HG02588 (cell line): ENCODE measurements at regions not wholly inside any gene's neighbourhood (a gene's known extent, or its start where the extent isn't known, plus 50 kb on each side); places are given as distances from the start of the nearest gene placed in this dataset.
A peak's percentile ranks its signal among the peaks of the same experiment; 100 is the strongest.
"Not testable (repeated sequence)": the region's sequence is repeated elsewhere in the genome, so short reads cannot be mapped to it uniquely, and the experiment has no call there.

Source experiments
- ATAC-seq: cut with Tn5 transposase; IDR thresholded peaks from one replicate; pipeline ENCODE4 v1.9.1; 2021; ENCODE audit warnings: mild to moderate bottlenecking, moderate library complexity; ENCODE audit not compliant: unreplicated experiment

DNA sequence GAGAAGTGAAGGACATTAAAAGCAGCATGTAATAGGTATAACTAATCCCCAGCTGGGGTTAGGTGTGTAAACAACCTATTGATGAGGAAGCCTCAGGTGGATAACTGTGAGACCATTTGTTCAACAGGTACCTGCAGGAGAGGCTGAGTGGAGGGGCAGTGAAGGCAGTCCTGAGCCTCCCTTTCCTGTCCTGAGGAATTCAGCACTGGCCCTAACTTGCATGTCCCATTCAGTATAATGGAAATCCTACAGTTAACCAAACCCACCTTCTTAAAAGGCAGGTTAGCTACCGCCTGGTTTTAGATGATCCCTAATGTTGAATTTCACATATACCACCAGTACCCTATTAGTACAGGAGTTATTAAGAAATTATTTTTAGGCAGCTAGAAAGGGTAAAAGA is 225.9 kb upstream of the GOT2 start:
- ATAC-seq, result no peak

DNA sequence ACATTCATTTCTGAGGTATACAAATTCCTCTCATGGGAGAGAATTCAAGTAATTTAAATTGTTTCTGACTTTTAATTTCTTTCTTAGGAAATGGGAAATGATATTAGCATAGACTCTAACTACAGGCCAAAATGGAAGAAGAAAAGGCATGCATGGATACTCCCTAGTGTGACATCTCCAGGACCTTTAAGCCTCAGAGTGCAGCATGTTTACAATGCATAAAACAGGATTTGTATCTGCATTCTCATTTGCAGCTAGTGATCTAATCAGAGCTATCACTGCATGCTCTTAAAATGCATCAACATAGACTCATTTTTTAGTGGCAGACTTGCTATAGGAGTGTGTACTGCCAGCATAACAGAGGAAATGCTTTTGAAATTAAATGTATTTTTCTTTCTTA is 224.6 kb upstream of the GOT2 start:
- ATAC-seq, result no peak

DNA sequence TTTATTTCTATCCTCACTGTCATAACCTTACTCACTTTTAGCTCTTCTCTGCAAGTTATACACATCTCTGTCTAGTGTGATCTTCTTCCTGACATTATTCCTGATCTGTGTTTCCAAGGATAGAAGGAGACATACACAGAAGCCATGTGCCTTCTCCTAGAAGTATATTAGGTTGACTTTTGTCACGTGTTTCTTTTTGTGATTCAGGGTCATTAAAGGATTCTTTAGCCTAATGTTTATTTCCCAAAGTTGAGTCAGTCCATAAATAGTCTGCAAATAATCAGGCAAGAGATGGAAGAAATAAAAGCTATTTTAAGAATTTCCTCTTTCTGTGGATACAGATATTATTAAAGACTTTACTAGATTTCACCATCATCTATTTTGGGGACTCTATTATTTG is 214.1 kb upstream of the GOT2 start:
- no peak for ATAC-seq

DNA sequence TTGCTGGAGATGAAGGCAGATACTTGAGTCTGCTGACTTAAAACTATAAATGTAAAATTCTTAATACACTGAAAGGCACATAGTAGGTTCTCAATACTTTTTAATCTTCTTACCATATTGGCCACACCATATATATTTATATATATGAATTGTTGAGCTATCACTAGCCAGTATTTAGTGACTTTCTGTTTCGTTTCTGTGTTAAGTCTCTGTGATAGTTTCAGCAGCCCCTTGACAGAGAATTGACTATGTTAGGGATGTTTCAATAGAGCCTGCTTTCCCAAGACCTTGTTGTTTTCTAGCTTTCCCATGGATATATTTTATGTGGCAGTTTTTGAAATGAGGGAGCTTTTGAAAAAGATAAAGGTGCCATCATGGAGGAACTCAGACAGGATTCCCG is 206.5 kb upstream of the GOT2 start:
- ATAC-seq, result no peak

DNA sequence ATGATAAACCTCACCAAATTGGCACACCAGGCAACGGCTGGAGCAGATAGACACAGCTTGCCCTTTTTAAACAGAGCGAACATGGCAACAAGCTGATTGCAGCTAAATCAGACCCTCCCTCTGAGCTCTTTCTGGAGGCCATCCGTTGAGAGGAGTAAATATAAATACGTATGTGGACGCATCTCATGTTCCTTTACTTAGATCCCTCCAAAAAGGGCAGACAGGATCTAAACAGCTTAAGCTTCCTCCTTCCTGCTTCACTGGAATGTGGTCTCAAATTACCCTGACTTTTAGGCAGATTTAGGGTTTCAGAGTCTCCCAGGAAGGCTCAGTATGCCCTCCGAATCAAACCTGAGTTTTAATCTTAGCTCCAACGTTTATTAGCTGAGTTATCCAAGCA is 204.7 kb upstream of the GOT2 start:
- ATAC-seq, result no peak

DNA sequence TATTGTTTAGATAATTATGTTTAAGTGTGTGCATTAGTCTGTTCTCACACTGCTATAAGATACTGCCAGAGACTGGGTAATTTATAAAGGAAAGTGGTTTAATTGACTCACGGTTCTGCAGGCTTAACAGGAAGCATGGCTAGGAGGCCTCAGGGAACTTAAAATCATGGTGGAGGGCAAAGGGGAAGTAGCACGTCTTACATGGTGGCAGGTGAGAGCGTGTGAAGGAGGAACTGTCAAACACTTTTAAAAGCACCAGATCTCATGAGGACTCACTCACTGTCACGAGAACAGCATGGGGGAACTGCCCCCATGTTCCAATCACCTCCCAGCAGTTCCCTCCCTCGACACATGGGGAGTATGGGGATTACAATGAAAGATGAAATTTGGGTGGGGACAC is 203.5 kb upstream of the GOT2 start:
- no peak for ATAC-seq

DNA sequence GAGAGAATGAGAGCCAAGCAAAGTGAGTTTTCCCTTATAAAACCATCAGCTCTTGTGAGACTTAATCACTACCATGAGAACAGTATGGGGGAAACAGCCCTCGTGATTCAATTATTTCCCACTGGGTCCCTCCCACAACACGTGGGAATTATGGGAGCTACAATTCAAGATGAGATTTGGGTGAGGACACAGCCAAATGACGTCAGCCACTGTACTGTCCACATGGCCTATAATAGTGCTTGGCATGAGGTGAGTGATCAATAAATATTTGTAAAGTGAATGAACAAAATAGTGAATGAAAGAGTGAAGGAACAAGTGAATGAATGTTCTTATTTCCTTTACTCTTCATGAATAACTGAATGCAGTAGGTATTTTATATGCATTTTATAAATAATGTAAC is 199.1 kb upstream of the GOT2 start:
- no peak for ATAC-seq

DNA sequence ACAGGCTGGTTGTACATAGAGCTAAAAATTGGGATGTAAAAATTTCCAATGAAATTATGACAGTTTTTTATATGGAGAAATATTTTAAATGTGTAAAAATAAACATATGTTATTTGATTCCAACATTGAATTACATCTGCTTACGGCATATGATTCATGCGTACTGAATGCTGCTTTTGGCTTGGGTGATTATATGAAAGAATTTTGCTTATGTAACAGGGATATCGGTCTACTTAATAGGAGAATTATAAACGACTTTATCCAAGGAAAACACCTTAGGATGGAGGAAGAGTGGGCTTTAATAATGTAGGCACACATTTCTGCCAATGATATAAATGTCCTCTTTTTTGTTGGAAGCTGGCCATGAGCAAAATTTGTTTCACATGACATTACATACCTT is 197.3 kb upstream of the GOT2 start:
- ATAC-seq, result no peak

DNA sequence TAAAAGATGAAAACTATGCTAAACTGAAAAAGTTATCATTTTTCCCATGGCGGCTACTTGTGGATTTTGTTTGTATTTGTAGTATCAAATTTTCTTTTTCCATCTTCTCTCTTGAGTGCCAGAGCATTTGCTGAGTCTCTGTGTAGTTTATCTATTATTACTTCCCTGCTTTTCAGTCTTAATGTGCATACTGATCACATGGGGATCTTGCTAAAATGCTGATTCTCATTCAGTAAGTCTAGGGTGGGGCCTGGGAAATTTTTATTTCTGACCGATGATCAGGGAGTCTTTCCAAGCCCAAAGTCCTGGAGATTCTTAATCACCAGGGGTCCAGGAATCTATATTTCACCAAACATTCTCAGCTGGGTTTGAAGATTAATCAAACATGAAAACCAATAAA is 189.0 kb upstream of the GOT2 start:
- no peak for ATAC-seq

DNA sequence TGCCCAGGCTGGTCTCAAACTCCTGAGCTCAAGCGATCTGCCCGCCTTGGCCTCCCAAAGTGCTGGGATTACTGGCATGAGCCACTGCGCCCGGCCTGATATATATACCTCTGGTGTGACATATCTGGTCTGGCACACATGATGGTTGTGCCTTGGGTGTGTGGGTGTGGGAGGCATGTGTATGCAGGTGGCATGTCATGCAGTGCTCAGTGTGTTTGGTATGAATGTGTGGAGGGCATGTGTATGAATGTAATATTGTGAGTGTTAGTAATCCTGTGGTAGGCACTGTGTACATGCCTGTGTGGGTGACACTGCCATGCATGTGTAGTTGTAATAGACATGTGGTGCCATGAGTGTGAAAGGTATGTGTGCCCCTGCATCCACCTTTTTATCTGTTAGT is 179.3 kb upstream of the GOT2 start:
- ATAC-seq, result no peak

DNA sequence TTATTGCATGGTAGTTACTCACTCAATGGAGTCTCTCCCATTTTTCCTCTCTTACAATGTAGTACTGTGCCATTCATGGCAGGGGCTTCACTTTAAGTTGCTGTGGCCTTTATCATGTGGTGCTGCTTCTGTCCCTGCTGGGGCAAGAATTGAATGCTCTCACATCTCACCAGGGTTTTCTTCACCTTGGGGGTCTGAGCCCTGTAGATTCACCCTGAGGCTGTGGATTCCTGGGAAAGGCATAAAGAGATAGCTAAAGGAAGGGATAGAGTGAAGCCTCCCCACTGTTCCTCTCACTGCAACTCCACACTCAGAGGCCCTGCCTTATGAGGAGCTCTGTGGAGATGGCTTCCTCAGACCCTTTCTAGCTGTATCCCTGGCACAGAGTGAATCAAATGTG is 178.5 kb upstream of the GOT2 start:
- ATAC-seq, result no peak

DNA sequence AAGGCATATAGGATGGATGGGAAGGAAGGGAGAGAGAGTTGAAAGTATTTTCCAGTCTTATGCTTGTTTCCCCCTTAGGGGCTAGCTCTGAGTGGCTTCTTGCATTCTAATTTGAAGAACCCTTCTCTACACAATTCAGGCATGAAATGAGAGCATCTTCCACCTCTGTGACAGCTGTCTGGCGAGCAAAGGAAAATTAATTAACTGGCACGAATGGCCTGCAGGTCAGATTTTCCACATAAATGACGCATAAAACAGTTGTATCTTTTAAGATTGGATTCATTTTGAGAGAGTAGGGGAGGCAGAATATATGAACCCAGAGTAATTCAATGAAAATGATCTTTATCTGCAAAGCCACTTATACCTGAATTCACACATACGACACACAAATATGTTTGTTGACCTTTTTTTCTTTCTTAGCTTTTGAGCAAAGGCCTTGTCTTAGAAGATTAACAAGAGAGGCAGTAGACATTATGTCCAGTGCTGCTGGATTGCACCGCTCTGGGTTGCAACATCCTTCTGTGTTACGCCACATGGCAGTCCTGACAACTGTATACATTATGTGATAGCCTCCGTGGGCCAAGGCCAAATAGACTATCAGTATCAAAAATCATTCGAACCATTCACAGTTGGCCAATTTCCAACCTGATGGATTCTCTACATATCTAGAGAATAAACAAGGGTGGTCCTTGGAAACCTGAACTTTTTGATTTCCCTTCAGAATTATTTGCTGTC is 173.0 kb upstream of the GOT2 start:
- no peak for ATAC-seq

DNA sequence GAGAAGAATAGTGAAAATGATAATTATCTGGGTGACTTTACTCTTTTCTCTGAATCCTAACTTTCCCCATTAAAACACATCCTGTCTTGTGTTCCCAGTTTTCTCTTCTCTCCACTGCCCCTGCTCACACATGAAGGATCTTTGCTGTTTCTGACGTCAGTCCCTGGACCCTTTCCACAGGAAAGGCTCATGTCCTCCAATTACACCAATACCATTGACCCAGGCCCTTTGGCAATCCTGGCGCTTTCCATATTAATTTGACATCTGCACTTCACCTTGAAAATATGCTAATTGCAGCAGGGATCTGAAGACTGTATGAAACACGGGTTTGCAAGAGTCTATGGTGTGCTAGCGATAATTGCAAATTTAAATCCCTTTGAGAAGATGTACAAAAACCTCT is 170.2 kb upstream of the GOT2 start:
- no peak for ATAC-seq

DNA sequence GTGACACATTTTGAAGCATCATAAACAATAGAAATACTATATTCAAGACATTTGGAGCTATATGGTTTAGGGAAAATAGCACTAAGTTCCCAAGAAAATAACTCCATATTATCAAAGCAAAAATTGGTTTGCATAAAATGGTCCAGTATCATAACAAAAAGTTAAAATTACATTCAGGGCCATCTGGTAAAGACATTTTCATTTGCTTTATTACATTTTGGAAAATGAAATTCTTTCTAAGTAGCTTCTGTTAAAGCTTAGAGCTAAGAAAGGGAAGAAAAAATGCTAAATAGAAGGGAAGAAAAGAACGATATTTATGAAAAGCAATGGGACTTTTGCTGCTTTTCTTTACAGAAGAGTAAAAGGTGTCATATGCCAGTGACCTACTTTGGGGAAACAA is 155.4 kb upstream of the GOT2 start:
- no peak for ATAC-seq

DNA sequence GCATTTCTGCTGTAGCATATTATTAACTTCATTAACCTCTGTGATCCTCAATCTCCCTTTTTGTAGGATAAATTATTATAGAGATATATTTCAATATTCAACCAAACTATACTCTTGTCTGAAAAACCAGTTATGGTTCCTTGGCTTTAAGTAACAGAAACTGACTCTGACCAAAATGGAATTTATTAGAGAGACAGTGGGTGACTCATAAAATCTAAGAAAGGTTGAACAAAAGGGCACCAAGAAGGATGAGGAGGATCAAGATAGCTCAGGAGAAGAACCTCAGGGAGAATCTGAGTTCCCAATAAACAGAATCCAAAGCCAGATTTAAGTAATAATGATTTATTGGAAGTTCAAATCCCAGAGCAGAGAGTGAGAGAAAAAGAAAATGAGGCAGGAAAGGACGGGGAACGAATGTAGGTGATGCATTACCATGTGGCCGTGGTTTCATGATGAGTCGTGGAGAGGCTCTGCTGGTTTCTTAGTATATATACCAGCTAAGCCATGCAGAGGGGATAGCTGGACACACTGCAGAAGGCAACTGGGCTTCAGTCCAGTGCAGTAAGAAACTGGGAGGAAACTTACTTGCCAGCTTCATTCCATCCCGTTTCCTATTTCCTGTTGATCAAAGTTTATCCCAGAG is 151.5 kb upstream of the GOT2 start:
- peak; percentile 50 for ATAC-seq

DNA sequence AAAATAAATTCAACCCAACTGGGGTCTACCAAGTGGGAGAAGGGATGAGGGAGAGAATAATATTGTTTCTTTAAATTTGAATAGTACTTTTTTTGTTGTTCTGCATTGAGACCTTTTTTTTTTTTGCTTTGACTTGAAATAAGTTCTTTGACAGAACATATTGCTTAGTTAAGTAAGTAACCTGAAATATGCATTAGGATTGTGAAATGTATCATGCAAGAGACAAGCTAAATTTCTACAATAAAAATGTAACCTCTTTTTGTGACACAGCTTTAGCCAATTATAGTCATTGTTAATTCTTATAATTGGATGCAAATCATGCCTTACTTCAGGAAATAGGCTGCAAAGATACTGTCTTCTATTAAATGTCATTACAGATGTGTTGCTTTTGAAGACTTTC is 150.0 kb upstream of the GOT2 start:
- ATAC-seq, result no peak

DNA sequence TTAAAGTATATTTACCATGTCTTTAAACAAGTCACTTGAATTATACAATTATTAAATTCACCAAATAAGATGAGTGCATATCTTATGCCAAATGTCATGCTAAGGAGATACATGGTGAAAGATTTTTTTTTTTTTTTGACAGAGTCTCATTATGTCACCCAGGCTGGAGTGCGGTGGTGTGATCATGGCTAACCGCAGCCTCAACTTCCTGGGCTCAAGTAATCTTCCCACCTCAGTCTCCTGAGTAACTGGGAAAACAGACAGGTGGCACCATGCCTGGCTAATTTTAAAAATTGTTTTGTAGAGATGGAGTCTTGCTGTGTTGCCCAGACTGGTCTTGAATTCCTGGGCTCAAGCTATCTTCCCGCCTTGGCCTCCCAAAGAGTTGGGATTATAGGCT is 149.0 kb upstream of the GOT2 start:
- ATAC-seq, result no peak

DNA sequence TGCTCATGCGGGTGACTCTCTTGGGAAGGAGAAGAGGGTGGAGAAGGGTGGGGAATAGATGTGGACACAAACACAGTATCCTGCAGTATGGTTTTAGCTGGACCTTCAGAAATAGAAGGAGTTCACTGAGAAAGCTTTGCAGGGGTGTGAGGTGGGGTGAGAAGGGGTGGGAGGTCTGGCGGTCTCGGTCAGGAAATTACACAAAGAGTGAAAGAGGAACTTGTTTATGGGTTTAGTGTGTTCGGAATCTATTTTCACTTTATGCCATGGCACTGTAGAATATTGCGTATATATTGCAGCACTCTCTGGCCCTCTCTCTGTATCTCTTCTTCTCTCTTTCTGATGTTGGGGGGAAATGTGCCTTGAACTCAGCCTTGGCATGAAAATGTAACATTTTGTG is 148.2 kb upstream of the GOT2 start:
- ATAC-seq, result peak; percentile 96

DNA sequence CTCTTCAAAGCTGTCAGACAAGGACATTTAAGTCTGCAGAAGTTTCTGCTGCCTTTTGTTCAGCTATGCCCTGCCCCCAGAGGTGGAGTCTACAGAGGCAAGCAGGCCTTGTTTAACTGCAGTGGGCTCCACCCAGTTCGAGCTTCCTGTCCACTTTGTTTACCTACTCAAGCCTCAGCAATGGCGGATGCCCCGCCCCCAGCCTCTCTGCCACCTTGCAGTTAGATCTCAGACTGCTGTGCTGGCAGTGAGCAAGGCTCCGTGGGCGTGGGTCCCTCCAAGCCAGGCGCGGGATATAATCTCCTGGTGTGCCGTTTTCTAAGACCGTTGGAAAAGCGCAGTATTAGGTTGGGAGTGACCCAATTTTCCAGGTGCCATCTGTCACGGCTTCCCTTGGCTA is 144.5 kb upstream of the GOT2 start:
- ATAC-seq, result not testable (repeated sequence)

DNA sequence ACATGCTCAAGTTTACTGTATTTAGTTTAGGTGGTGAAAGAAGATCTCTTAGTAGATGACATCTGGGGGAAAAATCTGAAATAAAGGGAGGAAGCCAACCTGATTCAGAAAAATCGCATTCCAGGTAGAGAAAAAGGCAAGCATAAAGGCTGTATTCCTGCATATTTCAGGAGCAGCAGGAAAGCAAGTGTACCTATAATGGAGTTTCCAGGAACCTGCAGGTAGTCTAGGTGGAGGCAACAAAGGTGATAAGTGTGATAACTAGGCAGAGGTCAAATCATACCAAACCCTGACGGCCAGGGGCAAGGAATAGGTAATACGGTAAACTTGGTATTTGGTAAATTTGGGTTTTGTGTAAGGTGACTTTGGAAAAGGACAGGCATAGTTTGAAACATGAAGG is 132.8 kb upstream of the GOT2 start:
- no peak for ATAC-seq

DNA sequence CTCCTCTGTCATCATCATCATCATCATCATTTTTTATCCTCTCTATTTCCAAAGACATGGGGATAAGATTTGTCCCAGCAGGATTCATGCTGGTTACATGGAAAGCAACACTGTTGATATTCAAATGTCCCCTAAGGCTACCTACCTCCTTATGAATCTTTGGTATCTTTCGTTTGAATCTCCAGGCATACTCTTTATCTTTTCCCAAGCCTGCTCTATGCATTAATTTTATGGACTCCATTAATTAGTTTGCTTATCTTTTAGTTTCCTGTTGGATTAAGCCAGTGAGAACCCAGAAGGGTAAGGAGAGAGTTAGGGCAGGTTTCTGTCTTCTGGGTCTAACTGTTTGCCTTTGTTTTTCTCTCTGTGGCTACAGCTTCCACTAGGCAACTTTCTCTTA is 129.6 kb upstream of the GOT2 start:
- no peak for ATAC-seq

DNA sequence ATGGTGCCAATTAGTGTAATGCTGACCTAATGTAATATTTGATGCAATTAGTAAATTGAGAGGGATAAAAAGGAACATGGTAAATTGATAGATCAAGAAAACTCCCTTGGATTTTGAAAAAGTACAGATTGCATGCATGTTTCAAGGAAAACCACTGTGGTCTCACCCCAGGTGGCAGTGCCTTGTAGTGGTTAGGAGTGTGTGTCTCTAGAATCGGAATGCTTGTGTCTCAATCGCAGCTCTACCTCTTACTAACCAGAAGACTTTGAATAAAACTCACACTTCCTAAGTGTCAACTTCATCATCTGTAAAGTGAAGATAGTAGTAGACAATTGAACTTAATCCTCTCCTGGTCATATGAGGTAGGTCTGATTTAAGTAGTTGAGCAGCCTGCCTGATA is 128.9 kb upstream of the GOT2 start:
- no peak for ATAC-seq
